Heart left ventricle (tissue), 16 donors: ENCODE measurements at regions not wholly inside any gene's neighbourhood (a gene's known extent, or its start where the extent isn't known, plus 50 kb on each side); places are given as distances from the start of the nearest gene placed in this dataset.

Experiments used
- ATAC-seq, 4 donors: fragments of 200-7000 bp; cut with Tn5 transposase; one replicate each; pipeline ENCODE4 v1.9.1; 2020 to 2022; ENCODE audit warnings: moderate library complexity in 4 of 4, mild to moderate bottlenecking in 3 of 4, moderate number of reproducible peaks in 1 of 4
- DNase-seq, 5 donors: peaks; one replicate each; pipeline ENCODE4 v3.0.0-alpha.2; 2020
- H3K27ac ChIP-seq, 12 donors: fragments of 200-600 bp; sonication (generic) in 4 of 12; one replicate each; pipeline versions ENCODE4 v1.5.0 to v1.8.0; 2016 to 2022; ENCODE audit warnings: mild to moderate bottlenecking in 2 of 12
- H3K27me3 ChIP-seq, 9 donors: fragments of 200-600 bp; sonication (generic) in 2 of 9; one replicate each; pipeline versions ENCODE4 v1.5.1 to v1.8.0; 2016 to 2022; ENCODE audit warnings: mild to moderate bottlenecking in 3 of 9
- H3K36me3 ChIP-seq, 9 donors: fragments of 200-600 bp; sonication (generic) in 2 of 9; one replicate each; pipeline versions ENCODE4 v1.5.0 to v1.8.0; 2018 to 2022; ENCODE audit warnings: mild to moderate bottlenecking in 2 of 9
- H3K4me1 ChIP-seq, 12 donors: fragments of 200-600 bp; sonication (generic) in 4 of 12; one replicate each; pipeline versions ENCODE4 v1.5.0 to v1.8.0; 2016 to 2022; ENCODE audit warnings: mild to moderate bottlenecking in 3 of 12
- H3K4me3 ChIP-seq, 12 donors: fragments of 200-600 bp; sonication (generic) in 4 of 12; one replicate each; pipeline versions ENCODE4 v1.5.0 to v1.8.0; 2017 to 2022; ENCODE audit warnings: mild to moderate bottlenecking in 9 of 12, moderate library complexity in 4 of 12
- H3K9me3 ChIP-seq, 12 donors: fragments of 200-600 bp; sonication (generic) in 4 of 12; one replicate each; pipeline versions ENCODE4 v1.5.0 to v1.8.0; 2016 to 2022; ENCODE audit warnings: mild to moderate bottlenecking in 1 of 12
- CTCF ChIP-seq, 12 donors: fragments of 200-600 bp; sonication (generic) in 4 of 12; IDR thresholded peaks; one replicate each; pipeline versions ENCODE4 v1.5.0 to v1.8.0; 2018 to 2022; ENCODE audit warnings: antibody characterized with exemption in 12 of 12, mild to moderate bottlenecking in 5 of 12
- POLR2A ChIP-seq, 2 donors: fragments of 450-650 bp; IDR thresholded peaks; one replicate each; pipeline ENCODE4 v1.6.1; 2017; ENCODE audit warnings: antibody characterized with exemption in 2 of 2, mild to moderate bottlenecking in 2 of 2, moderate library complexity in 2 of 2
- WGBS, 4 donors: extraction: QIAGEN DNeasy Blood & Tissue Kit in 2 of 4; methylation state at CpG; one replicate each; pipeline versions ENCODE4 v1.1.5 to v1.1.7; 2013 to 2018; 5-methylcytosine and 5-hydroxymethylcytosine counted together
- intact Hi-C, 10 donors: fragments of 100-400 bp; cut with DNase I; formaldehyde crosslinking; loops; one replicate each; pipeline versions ENCODE4 v1.11.1 to v1.14.2; 2022
- donor health status: ischemic (EF 13 %, LVEDD 7.1; RV severe dilation, severe dysfunction).
- donor health status: healthy with polysubstance abuse.
- donor health status: DM: no; HTN: yes; CAD: no.
- donor health status: DM: no; HTN: no; CAD: no.
- donor health status: ischemic (EF 25% LVEDD 6.9; RV normal size, moderate dysfunction).
- donor health status: ischemic (EF 25% LVEDD 5.7; RV mildly dilated, moderate dysfunction).
- donor health status: healthy.
- donor health status: DM: yes; HTN: yes; CAD: no.
- donor health status: ischemic (EF 35%, LVEDD 5.7; RV mildly dilated, moderate dysfunction).
- donor health status: nonischemic (EF 11% LVEDD 7.7; RV severe dilation, severe dysfunction).
- donor health status: DM: yes; HTN: yes; CAD: no.
- donor health status: PGD.
- donor health status: ischemic (EF 29% LVEDD 5.4; RV normal size, mild dysfunction).
- donor health status: nonischemic (EF 23%, LVEDD 6.1; RV moderate dilation, normal function).

GRCh38 chr20:7437311-7437710 lies 502.9 kb downstream of the HAO1 start:
- peaks cover 0 to 5% (median 0%) of the 10 kb centered on the region in 12 donors for H3K9me3 ChIP-seq
- H3K4me1 ChIP-seq: no peaks in the 10 kb centered on the region
- H3K36me3 ChIP-seq: no peaks in the 10 kb centered on the region
- no peak for TF ChIP-seq POLR2A (IDR thresholded peaks at IDR 0.05)
- TF ChIP-seq CTCF (IDR thresholded peaks at IDR 0.05): no peak
- 90 to 95% (median 92%) methylated on average over 3 of the region's 3 CpGs for WGBS, 4 donors
- no peak for DNase-seq
- intact Hi-C loops: no loop called here
- no peak overlapping the region for H3K4me3 ChIP-seq
- ATAC-seq: no peak
- no peak overlapping the region for H3K27ac ChIP-seq
- H3K27me3 ChIP-seq: no peaks in the 10 kb centered on the region

GRCh38 chr20:7449269-7449668 lies 491.0 kb downstream of the HAO1 start:
- no peaks in the 10 kb centered on the region for H3K27me3 ChIP-seq
- 79 to 85% (median 82%) methylated on average over 1 of the region's 1 CpG for WGBS, 4 donors
- intact Hi-C loops: no loop called here
- H3K9me3 ChIP-seq: no peaks in the 10 kb centered on the region
- H3K4me3 ChIP-seq: no peak overlapping the region
- no peak overlapping the region for H3K27ac ChIP-seq
- H3K36me3 ChIP-seq: no peaks in the 10 kb centered on the region
- TF ChIP-seq POLR2A (IDR thresholded peaks at IDR 0.05) (no peak), CTCF (IDR thresholded peaks at IDR 0.05) (no peak)
- H3K4me1 ChIP-seq: no peaks in the 10 kb centered on the region
- no peak for DNase-seq
- no peak for ATAC-seq

- no peak for DNase-seq
- no peak for ATAC-seq
- WGBS, 4 donors: 91 to 96% (median 94%) methylated on average over 2 of the region's 2 CpGs
- H3K9me3 ChIP-seq: no peaks in the 10 kb centered on the region
- no peak overlapping the region for H3K4me3 ChIP-seq
- no peak for TF ChIP-seq CTCF (IDR thresholded peaks at IDR 0.05)
- no peak for TF ChIP-seq POLR2A (IDR thresholded peaks at IDR 0.05)
- no peaks in the 10 kb centered on the region for H3K36me3 ChIP-seq
- H3K27ac ChIP-seq: no peak overlapping the region
- intact Hi-C loops: no loop called here
- no peaks in the 10 kb centered on the region for H3K27me3 ChIP-seq
- H3K4me1 ChIP-seq: no peaks in the 10 kb centered on the region
These were observed 487.4 kb downstream of the HAO1 start for GRCh38 chr20:7452890-7453289.

- H3K27ac ChIP-seq: no peak overlapping the region
- ATAC-seq: no peak
- WGBS, 4 donors: 64 to 97% (median 93%) methylated on average over 2 of the region's 2 CpGs
- peaks cover 0 to 6% (median 0%) of the 10 kb centered on the region in 12 donors for H3K4me1 ChIP-seq
- intact Hi-C loops: no loop called here
- TF ChIP-seq CTCF (IDR thresholded peaks at IDR 0.05) (no peak), POLR2A (IDR thresholded peaks at IDR 0.05) (no peak)
- no peak for DNase-seq
- H3K36me3 ChIP-seq: no peaks in the 10 kb centered on the region
- H3K27me3 ChIP-seq: no peaks in the 10 kb centered on the region
- no peak overlapping the region for H3K4me3 ChIP-seq
- H3K9me3 ChIP-seq: no peaks in the 10 kb centered on the region
These were observed 486.2 kb downstream of the HAO1 start for GRCh38 chr20:7454047-7454446.
